NAMALWA (cell line): ENCODE measurements at regions not wholly inside any gene's neighbourhood (a gene's known extent, or its start where the extent isn't known, plus 50 kb on each side); places are given as distances from the start of the nearest gene placed in this dataset.

Source experiments
- DNase-seq: peaks from one replicate; pipeline ENCODE4 v3.0.0-alpha.2; 2015; ENCODE audit warnings: low spot score

DNA sequence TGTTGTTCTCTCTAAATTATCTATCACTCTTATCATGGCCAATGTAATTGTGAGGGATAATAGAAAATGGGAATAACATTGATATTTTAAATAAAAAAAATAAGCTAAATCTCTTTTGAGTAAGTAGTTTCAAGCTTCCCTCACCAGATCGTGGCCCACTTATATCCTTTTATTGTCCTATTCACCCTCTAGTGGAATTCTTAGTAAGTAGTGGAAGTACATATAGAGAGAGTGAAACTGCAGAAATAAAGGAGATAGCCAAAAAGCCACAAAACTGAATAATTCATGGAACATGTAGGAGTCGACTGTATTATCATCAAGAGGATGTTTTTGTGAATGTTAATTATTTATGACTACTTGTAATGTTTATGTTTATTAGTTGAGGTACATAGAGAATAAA is 66.1 kb upstream of the DTNA start:
- DNase-seq: no peak

DNA sequence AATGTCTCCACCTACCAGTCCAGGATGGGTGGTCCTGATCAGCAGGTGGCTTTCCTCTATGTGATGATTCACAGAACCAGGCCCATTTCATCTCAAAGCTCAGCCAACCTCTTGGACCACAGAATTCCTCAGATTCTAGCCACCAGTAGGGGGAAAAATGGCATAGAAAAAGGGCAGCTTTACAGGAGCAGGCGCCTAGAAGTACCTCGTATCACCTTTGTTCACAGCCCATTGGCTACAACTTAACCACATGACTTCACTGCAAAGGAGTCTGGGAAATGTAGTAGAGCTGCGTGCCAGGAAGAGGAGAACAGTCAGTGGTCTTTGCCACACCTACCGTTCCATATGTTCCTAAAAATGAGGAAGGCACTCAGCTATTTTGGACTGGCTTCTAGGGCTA is 62.8 kb upstream of the DTNA start:
- DNase-seq: peak; percentile 90

DNA sequence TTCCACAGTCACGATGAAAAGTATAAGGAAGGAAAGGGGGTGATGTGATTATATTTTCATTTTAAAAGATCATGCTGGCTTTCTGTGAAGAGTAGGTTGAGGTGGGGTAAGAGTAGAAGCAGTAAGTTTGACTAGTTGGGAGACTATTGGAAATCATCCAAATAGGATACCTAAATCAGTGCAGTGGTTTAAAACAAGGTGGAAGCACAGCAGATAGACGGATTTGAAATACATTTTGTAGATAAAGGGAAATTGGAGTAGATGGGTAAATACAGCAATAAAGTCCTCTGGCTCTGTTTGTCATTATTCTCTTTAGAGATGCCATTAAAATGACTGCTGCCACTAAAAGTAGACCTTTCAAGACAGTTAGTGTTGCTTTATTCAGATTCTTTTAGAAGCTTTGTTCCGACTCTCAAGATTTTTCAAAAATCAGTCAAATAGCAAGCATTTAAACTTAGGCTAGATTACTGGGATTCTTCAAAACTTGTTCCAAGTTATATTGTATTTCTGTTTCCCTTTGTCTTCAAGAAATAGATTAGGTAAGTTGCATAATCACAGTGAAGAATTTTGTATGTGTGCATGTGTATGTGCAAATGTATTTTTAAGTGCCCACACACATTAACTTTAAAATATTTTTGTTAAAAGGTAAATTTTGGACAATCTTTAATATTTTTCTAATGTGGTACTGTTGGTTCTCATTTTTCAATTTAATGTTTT is 61.7 kb upstream of the DTNA start:
- no peak for DNase-seq

DNA sequence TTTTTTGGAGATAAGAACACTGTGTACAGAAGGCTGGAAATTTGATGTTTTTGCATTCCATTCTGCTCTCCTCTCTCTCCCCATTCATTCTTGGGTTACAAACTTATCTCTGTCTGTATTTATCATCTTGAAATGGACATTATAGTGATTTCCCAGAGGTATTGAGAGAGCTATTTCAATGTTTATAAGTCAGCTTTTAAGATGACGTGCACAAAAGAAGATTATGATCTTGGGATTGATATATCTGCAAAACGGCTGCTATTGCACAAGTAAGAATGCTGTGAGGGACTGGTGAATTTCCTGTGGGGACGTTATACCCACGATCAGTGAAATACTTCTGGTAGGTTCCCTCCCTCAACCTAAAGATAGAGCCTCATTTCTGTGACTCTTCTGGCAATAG is 61.0 kb upstream of the DTNA start:
- DNase-seq: no peak

DNA sequence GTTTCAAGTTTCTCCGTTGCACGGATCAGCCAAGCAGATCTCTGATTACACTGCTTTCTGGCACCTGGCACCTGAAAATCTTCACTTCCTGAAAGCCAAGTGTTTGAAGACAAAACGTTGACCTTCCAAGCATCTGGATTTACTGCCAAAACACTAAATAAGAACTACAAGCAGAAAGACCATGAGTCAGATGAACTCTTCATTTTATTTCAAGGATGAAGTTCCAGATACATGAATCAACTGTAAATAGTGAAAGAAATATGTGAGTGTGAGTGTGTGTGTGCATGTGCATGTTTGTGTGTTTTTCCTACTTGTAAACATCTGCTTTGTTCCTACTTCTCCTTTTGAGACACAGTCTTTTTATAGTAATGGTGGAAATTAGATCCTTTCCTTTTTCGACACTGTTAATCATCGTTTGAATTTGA is 60.0 kb upstream of the DTNA start:
- peak; percentile 36 for DNase-seq

DNA sequence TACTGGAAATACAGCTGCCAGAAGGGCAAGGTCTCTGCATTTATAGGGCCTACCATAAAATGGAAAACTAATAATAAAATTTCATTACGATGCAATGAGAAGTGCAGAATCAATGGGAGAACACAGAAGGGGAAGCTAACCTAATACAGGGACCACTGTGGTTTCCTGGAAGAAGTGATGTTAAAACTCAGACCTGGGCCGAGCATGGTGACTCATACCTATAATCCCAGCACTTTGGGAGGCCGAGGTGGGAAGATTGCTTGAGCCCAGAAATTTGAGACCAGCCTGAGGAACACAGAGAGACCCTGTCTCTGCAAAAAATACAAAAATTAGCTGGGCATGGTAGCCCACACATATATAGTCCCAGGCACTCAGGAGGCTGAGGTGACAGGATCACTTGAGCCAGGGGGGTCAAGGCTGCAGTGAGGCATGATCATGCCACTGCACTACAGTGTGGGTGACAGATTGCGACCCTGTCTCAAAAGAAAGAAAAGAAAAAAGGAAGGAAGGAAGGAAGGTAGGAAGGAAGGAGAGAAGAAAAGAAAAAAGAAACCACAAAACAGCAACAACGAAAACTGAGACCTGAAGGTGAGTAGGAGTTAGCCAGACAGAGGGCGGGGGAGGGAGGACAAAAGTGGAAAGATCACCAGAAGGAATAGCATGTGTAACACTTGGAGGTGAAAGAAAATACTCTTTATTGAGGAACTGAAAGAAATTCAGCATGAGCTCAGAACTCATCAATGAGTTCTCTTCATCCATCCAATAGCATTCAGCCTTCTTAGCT is 58.3 kb upstream of the DTNA start:
- no peak for DNase-seq

DNA sequence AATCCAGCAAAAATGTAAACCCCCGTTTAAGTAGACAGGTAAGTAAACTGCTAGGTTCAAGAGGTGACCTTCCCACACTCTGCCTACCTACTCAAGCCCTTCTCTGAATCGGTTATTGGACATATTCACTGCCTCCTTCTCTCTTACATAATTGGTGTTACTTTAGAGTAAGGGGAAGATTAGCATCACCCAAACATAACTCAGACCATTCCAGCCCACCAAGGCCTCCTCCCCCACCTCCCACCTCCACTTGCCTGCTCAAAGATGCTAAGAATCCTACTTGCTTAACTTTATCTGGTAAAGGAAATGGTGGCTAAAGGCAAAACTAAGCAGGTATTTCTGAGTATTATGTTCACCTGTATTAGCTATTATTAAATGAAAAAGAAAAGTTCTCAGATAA is 55.0 kb upstream of the DTNA start:
- no peak for DNase-seq

DNA sequence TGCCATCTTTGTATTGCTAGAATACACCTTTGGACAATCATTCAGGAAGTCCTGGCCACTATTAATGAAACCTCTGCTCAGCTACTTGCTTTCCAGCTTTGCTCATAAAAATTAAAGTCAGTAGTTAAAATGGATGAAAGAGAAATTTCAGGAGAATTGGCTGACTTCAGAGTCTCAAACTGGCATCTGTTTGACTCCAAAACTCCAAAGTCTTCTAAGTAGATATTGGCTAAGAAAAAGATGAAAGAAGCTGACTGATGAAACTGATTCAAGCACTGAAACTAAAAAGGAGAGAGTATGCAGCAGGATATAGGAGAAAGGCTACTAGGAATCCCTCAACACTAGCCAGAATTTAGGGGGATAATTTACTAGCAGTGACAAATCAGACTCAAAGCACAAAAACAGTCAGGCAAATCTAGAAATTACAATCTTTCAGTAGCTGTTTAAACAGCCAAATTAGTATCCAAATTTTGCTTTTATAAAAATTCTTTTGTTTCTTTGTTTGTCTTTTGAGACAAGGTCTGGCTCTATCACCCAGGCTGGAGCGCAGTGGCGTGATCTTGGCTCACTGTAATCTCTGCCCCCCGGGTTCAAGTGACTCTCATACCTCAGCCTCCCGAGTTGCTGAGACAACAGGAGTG is 52.1 kb upstream of the DTNA start:
- DNase-seq: no peak

DNA sequence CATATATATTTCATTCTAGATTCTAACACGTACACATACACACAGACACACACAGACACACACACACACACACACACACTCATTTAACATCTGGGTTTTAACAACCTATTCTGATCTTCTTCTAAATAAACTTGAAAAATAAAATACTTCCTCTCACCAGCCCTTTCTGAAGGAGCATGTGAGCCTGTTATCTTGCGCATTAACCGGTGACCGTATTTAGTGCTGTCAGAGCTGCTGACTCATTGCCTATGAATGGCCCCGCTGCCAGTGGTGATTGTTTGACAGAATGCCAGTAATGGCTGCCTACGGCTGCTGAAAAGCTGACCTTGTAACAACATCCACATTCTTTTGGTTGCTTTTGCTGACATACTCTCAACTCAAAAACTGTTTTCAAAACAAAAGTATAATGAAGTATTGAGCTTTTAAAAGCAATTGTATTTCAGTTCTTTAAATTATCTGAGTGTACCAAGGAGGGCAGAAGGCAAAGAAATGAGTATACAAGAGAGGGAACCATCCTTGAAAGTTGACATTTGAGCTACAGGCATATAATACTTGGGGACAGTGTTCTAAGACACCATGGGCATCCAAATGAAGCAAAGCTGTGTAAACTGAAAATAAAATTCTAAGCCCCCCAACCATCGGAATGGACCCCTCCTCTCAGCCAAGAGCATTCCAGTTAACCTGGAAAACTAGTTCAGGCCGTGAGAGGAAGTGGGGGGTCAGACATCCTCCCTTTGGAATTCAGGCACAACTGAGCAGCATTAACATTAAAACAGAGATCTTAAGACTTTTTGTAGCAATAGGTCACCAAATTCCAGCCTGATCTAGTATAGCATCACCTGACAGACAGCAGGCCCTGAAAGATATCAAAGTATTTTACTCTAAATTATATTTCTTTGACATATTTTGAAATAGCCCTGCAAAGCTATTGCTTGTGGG is 50.2 kb upstream of the DTNA start:
- no peak for DNase-seq
